ENCODE measurements at regions not wholly inside any gene's neighbourhood (a gene's known extent, or its start where the extent isn't known, plus 50 kb on each side); places are given as distances from the start of the nearest gene placed in this dataset.

- peaks cover 0 to 2% (median 0%) of the 10 kb centered on the region in 3 experiments; a peak in 1 of 7 replicates for H3K36me3 Mint-ChIP-seq (ENCODE audit: insufficient read depth in 1 of 3, low read depth in 3 of 3)
- Histone ChIP-seq H3K27me3 (ENCODE audit: insufficient read depth, low read length) (no peaks in the 10 kb centered on the region), H4K5ac (ENCODE audit: insufficient read length, low read depth, low read length) (no peak overlapping the region), H3K4me1 (ENCODE audit: insufficient read depth, low read length) (no peaks in the 10 kb centered on the region; the same call in 1 of the 2 replicates), H3K18ac (ENCODE audit: insufficient read length, low read depth, low read length) (no peak overlapping the region), H3K14ac (ENCODE audit: insufficient read depth, low read length) (no peak overlapping the region), H3T11ph (ENCODE audit: low read length) (no peak overlapping the region), H2BK5ac (ENCODE audit: insufficient read length, low read length) (no peak overlapping the region), H2BK120ac (ENCODE audit: low read depth, low read length, poor library complexity, severe bottlenecking) (no peak overlapping the region), H2BK20ac (ENCODE audit: low read depth, low read length, poor library complexity, severe bottlenecking) (no peak overlapping the region), H3K4me2 (ENCODE audit: insufficient read depth, insufficient read length, low read length) (no peak overlapping the region), H4K20me1 (ENCODE audit: control insufficient read depth, insufficient read depth, insufficient read length) (no peaks in the 10 kb centered on the region), H3K79me2 (ENCODE audit: insufficient read depth, low read length) (no peaks in the 10 kb centered on the region), H2BK15ac (ENCODE audit: low read depth, low read length) (no peak overlapping the region), H3K27ac (ENCODE audit: insufficient read length, low read depth, low read length) (no peak overlapping the region), H4K8ac (replicated peaks; ENCODE audit: insufficient read length, low read depth, low read length) (no peak overlapping the region), H3K23me2 (ENCODE audit: insufficient read length, low read depth, low read length, poor library complexity, severe bottlenecking) (no peaks in the 10 kb centered on the region), H2AFZ (ENCODE audit: low read length) (no peak overlapping the region), H2BK12ac (ENCODE audit: insufficient read length, low read depth, low read length) (no peak overlapping the region), H3K9me3 (ENCODE audit: control insufficient read depth, low read depth, low read length) (no peaks in the 10 kb centered on the region), H3K56ac (ENCODE audit: insufficient read length, low read depth, low read length) (no peak overlapping the region), H3K9ac (ENCODE audit: extremely low read depth, insufficient read length, low read length) (no peak overlapping the region), H4K91ac (ENCODE audit: insufficient read length, low read depth, low read length) (no peak overlapping the region), H3K4ac (ENCODE audit: low read depth, low read length) (no peak overlapping the region), H3K23ac (ENCODE audit: insufficient read length, low read depth, low read length) (no peak overlapping the region), H2AK5ac (ENCODE audit: insufficient read length, low read length) (no peak overlapping the region), H3K79me1 (ENCODE audit: insufficient read depth, low read depth, low read length, poor library complexity, severe bottlenecking) (no peaks in the 10 kb centered on the region)
- peaks cover 6 to 8% of the 10 kb centered on the region in 2 experiments; a peak in 3 of 5 replicates for H3K9me3 Mint-ChIP-seq
- DNase-seq = no peak
- no peak overlapping the region for H3K4me3 Mint-ChIP-seq
- TF ChIP-seq, protein P1, sequence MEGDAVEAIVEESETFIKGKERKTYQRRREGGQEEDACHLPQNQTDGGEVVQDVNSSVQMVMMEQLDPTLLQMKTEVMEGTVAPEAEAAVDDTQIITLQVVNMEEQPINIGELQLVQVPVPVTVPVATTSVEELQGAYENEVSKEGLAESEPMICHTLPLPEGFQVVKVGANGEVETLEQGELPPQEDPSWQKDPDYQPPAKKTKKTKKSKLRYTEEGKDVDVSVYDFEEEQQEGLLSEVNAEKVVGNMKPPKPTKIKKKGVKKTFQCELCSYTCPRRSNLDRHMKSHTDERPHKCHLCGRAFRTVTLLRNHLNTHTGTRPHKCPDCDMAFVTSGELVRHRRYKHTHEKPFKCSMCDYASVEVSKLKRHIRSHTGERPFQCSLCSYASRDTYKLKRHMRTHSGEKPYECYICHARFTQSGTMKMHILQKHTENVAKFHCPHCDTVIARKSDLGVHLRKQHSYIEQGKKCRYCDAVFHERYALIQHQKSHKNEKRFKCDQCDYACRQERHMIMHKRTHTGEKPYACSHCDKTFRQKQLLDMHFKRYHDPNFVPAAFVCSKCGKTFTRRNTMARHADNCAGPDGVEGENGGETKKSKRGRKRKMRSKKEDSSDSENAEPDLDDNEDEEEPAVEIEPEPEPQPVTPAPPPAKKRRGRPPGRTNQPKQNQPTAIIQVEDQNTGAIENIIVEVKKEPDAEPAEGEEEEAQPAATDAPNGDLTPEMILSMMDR (conservative IDR thresholded peaks at IDR 0.05) = no peak
- H3K27ac Mint-ChIP-seq = no peak overlapping the region
- WGBS (ENCODE audit: extremely low coverage, insufficient read length, low lambda C conversion rate) = no CpG with 5 or more reads among the region's 2 CpGs
- H3K4me1 Mint-ChIP-seq = no peaks in the 10 kb centered on the region
- no peaks in the 10 kb centered on the region; the same call in 1 of the 2 replicates for H3K27me3 Mint-ChIP-seq (ENCODE audit: low read depth)
Measured at GRCh38 chr2:31765078-31765945, 184.6 kb upstream of the SRD5A2 start.

All from H9 (cell line).